ENCODE measurements at regions not wholly inside any gene's neighbourhood (a gene's known extent, or its start where the extent isn't known, plus 50 kb on each side); places are given as distances from the start of the nearest gene placed in this dataset.

GRCh38 chr14:44446965-44447364 lies 60.1 kb downstream of the FSCB start:
- TF ChIP-seq EZH2 (IDR thresholded peaks at IDR 0.05; ENCODE audit: low read depth, unreplicated experiment) (no peak), JUNB (IDR thresholded peaks at IDR 0.05; ENCODE audit: unreplicated experiment) (no peak), CTCF (conservative IDR thresholded peaks at IDR 0.05; ENCODE audit: low read depth in 2 of 2) (no peak), CREB1 (CRISPR knock-in tag; IDR thresholded peaks at IDR 0.05; ENCODE audit: low read depth) (no peak), EZH2phosphoT487 (IDR thresholded peaks at IDR 0.05; ENCODE audit: unreplicated experiment) (no peak), POLR2AphosphoS5 (IDR thresholded peaks at IDR 0.05; ENCODE audit: low read depth) (no peak), REST (IDR thresholded peaks at IDR 0.05; ENCODE audit: unreplicated experiment) (no peak), STAT1 (IDR thresholded peaks at IDR 0.05; ENCODE audit: unreplicated experiment) (no peak), ETS1 (IDR thresholded peaks at IDR 0.05) (no peak), ZNF114 (CRISPR knock-in tag; IDR thresholded peaks at IDR 0.05) (no peak), ZNF331 (CRISPR knock-in tag; IDR thresholded peaks at IDR 0.05; ENCODE audit: low read depth) (no peak), NANOG (IDR thresholded peaks at IDR 0.05; ENCODE audit: borderline replicate concordance) (no peak)

Measured in GM23338 (cell line).